Astrocyte (in vitro differentiated cells and primary cell): ENCODE measurements at regions not wholly inside any gene's neighbourhood (a gene's known extent, or its start where the extent isn't known, plus 50 kb on each side); places are given as distances from the start of the nearest gene placed in this dataset.

ENCODE experiments used
- EZH2 ChIP-seq: IDR thresholded peaks from 2 replicates; pipeline ENCODE4 v1.6.1; 2012; ENCODE audit warnings: mild to moderate bottlenecking, low read length, inconsistent platforms; ENCODE audit not compliant: insufficient read depth
- TF ChIP-seq, protein P1 (sequence below): IDR thresholded peaks from 2 replicates; pipeline ENCODE4 v1.5.1; 2011; ENCODE audit warnings: low read depth, mild to moderate bottlenecking, inconsistent platforms, low read length, moderate library complexity; ENCODE audit not compliant: insufficient read depth

DNA sequence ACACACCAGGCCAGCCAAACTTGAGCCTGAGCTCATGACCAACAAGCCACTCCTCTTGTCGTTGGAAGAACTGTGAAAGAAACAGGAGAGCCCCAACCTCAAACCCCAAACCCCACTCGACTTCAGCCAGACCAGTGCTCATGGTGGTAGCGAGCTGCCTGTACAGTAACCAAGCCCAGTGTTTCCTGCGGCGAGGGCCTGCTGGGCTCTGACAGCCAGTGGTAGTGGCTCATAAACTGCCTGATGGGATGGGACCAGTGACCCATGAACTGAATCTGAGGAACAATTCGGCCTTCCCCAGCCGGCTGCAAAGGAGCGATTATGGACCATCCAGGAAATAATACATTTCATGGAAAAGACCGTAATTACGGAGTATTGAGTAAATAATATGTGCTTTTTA is 191.9 kb downstream of the RPS24 start:
- TF ChIP-seq EZH2, result no peak
- TF ChIP-seq, protein P1, sequence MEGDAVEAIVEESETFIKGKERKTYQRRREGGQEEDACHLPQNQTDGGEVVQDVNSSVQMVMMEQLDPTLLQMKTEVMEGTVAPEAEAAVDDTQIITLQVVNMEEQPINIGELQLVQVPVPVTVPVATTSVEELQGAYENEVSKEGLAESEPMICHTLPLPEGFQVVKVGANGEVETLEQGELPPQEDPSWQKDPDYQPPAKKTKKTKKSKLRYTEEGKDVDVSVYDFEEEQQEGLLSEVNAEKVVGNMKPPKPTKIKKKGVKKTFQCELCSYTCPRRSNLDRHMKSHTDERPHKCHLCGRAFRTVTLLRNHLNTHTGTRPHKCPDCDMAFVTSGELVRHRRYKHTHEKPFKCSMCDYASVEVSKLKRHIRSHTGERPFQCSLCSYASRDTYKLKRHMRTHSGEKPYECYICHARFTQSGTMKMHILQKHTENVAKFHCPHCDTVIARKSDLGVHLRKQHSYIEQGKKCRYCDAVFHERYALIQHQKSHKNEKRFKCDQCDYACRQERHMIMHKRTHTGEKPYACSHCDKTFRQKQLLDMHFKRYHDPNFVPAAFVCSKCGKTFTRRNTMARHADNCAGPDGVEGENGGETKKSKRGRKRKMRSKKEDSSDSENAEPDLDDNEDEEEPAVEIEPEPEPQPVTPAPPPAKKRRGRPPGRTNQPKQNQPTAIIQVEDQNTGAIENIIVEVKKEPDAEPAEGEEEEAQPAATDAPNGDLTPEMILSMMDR, result no peak
